Activated CD8-positive, alpha-beta memory T cell treated with anti-CD3 and anti-CD28 coated beads for 48 hours (primary cell): ENCODE measurements at regions not wholly inside any gene's neighbourhood (a gene's known extent, or its start where the extent isn't known, plus 50 kb on each side); places are given as distances from the start of the nearest gene placed in this dataset.

Experiments
- DNase-seq, 3 experiments: peaks; one replicate each; pipeline ENCODE4 v3.0.0-alpha.2; 2020; ENCODE audit warnings: low read depth in 2 of 3, low spot score in 2 of 3

DNA sequence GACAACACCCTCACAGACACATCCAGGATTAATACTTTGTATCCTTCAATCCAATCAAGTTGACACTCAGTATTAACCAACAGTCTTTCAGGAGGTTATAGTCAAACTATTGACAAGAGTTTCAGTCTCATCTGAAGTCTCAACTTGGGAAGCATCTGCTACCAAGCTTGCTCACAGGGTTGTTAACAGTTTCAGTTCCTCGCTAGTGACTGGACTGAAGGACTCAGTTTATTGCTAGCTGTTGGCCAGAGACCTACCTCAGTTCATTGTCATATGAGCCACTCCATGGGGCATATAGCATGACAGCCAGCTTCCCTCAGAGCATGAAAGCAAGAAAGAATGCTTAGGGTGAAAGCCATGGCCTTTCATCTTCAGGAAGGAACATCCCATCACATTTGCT, 228.6 kb downstream of the EPHA4 start:
- no peak for DNase-seq

DNA sequence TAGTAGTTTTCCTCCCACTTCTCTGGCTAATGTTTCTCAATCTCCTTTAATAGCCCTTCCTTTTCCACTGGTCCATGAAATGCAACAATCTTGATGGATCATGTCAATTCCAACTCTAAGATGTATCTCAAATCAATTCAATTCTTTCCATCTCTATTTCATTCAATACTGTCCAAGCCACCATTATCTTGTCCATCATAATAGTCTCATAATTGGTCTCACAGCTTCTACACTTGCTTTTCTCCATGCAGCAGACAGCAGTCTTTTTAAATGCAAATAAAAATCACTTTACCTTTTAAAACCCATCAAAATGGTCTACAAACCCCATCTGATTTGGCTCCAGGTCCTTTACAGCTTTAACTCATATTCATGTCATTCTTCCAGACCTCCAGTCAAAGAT, 226.6 kb downstream of the EPHA4 start:
- no peak for DNase-seq

DNA sequence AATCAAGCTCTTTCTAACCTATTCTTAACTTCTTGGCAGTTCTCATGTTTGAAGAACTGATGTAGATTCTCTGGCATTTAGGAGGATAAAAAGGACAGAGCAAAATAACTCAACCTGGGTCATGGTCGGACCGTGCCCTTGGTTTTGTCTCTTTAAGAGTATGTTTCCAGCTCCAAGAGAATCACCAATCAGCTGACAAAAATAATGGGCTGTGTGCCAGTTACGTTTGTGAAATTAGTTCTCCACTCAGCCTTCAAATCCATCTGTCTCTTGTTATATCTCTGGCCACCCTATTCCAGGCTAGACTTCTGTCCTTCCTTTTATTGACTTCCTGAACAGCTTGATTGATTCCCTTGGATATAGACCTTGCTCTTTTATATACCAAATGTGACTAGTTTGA, 225.7 kb downstream of the EPHA4 start:
- DNase-seq: no peak

DNA sequence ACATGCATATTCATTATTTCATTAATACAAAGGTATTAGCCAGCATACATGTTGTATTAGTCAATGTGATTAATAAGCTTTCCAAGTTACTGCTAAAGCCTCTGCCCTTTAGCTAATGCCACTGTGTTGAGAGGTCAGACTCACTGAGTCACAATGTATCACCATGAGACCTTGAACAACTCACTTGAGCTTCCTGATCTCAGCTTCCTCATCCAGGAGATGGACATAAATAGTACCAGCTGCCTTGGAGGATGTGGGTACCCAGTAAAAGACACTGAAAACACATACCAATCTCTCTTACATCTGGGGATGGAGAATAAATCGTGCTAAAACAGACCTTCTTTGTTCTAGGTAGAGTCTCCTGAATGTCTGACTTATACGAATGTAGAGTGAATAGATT, 224.6 kb downstream of the EPHA4 start:
- no peak for DNase-seq

DNA sequence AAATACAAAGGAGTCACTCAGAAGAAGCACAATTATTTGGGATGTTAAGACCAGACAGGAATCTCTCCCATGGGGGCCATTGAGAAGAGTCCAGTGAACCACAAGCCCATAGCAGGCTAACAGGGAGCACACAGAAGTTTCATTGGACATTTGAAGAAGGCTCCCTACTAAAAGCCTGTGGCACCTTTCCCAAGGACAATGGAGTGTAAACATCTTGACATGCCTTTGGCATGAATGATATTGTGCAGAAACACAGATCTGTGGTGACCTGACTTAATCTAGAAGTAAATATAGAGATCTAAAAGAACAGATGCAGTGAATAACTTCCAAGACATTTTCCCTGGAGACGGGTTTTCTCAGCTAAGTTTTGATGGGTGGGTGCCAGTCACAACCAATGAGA, 221.5 kb downstream of the EPHA4 start:
- DNase-seq: no peak

DNA sequence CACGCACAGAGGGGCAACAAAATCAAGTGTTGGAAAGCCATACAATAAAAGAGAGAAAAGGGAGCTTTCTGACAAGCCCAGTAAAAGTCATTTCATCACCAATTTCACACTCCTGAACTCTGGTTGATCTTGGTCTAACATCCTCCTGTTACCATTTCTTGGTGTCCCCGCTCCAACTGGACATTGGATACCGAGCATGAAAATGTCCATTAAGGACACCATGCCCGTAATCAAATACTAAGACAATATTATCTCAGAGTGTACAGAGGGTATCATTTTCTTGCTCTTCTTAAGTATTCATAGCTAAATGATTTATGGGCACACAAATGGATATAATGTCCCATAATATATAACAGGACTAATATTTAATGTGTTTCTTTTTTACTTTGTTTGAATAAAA, 218.9 kb downstream of the EPHA4 start:
- DNase-seq: no peak

DNA sequence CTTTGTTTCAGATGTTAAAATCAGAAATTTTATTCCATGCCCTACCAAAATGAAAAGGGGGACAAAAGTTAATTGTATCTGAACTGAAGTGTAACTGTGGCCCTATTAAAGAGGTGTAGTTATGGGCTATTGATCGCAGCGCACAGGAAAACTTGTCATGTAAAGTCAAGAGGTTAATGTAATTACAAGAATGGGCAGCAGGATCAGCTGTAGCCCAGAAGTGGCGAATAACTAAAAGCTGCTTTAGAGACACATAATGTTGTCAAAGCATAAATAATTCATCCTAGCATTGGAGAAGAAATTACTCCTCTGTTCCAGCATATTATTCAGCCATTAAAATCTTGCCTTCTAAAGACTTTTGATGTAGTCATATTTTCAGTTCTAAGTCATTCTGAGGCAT, 211.8 kb downstream of the EPHA4 start:
- no peak for DNase-seq

DNA sequence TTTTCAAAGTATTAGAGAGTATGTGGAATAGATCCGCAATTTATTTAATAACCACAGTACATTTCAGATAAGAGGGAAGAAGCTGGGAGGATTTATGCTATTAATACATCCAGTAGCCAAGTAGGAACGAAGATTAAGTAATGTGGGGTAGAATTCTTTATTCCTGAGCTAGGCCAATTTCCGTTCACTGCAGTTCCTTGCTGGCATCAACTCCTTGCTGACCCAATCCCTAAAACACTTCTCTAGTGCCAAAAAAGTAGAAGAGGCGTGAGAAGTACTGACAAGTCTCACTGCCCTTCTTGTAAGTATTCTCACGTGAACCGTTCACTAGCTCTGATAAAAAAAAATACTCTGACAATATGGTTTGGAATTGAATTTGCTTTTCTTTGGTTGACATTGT, 211.4 kb downstream of the EPHA4 start:
- no peak for DNase-seq

DNA sequence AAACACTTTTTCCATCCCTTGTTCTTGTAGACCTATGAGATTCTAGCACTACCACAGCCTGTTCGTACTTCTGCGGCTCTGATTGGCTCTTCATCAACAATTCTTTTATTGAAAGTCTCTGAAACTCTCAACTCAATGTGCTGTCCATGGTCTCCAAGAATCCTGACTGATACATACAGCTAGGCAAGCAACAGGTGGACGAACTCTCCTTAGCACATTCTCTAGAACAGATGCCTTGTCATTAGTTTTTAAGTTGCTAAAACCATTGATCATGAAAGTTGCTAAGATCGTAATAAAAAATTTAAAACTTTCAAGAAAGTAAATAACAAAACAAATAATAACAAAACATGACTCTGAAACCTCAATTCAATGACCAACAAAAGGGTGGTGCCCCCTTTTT, 210.5 kb downstream of the EPHA4 start:
- no peak for DNase-seq

DNA sequence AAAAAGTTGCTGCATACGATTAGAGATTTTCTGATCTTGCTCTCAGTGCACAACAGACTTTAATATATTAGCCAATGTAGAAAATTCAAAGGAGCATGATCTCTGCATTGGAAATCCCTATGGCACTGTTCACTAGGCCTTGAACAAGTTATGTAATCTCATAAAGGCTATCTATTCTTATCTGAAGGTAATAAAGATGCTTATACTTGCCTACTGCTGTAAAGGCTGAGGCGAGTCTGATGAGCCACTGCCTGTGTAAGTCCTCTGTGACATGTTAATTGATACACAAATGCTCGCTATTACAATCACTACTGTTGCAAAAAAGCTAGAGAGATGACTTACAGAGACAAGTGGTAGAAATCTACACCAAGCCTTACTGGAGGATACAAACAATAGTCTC, 207.4 kb downstream of the EPHA4 start:
- no peak for DNase-seq
